Activated CD4-positive, CD25-positive, alpha-beta regulatory T cell treated with anti-CD3 and anti-CD28 coated beads, Interleukin-2, amount 50 U/mL, for 16 hours (primary cell): ENCODE measurements at regions not wholly inside any gene's neighbourhood (a gene's known extent, or its start where the extent isn't known, plus 50 kb on each side); places are given as distances from the start of the nearest gene placed in this dataset.

Source experiments
- DNase-seq: peaks from one replicate; pipeline ENCODE4 v3.0.0-alpha.2; 2020; ENCODE audit warnings: low read depth, low spot score

GRCh38 chr16:5863071-5863606, 765.5 kb upstream of the EEF2KMT start:
- no peak for DNase-seq

GRCh38 chr16:5862103-5862840, 764.7 kb upstream of the EEF2KMT start:
- DNase-seq: no peak

GRCh38 chr16:5861241-5861640, 763.6 kb upstream of the EEF2KMT start:
- no peak for DNase-seq

DNA sequence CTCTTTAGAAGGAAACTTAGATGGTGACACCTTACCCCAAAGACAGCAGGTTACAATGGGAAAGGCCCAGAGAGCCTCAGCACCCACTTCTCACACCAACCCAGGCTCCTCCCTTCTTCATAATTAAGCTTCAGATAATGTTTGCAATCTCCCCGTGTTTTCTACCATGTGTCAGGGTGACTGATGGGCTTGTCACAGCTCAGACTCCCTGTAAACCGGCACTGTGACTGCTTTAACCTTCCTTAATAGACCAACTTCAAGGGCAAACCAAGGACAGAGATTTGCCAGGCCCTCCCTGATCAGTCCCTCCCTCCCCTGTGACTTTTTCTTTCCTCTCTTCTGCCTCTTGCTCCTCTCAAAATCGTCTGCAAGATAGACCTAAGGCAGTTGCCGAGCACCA, 760.6 kb upstream of the EEF2KMT start:
- DNase-seq: no peak

GRCh38 chr16:5854027-5854426, 756.4 kb upstream of the EEF2KMT start:
- no peak for DNase-seq

- DNase-seq: no peak
These were observed 754.6 kb upstream of the EEF2KMT start for GRCh38 chr16:5852151-5852550.

DNA sequence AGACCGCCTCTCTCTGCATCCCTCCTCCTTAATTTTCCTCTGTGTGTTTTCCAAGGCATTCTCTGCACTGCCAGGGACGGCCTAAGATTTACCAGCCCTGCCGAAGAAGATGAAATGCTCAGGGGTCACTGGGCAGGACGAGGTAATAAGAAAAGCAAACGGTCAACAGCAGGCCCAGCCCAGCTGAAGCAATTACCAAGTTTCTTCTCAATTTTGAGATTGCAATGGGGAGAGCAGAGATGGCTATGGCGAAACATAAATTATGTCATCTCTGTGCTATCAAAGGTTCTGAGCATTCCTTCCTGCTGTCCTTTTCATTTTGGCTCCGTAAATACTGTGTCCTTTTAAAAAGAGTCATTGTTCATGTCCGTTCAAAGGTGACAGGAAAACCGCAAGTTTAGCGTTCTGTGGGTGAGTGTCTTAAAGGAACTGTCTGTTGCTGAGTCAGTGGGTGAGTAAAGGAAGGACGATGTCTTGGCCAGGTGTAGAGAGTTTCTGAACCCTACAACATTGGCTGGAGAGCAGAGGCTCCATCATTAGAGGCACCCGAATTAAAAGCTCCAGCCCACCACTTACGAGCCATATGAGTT, 753.9 kb upstream of the EEF2KMT start:
- no peak for DNase-seq

DNA sequence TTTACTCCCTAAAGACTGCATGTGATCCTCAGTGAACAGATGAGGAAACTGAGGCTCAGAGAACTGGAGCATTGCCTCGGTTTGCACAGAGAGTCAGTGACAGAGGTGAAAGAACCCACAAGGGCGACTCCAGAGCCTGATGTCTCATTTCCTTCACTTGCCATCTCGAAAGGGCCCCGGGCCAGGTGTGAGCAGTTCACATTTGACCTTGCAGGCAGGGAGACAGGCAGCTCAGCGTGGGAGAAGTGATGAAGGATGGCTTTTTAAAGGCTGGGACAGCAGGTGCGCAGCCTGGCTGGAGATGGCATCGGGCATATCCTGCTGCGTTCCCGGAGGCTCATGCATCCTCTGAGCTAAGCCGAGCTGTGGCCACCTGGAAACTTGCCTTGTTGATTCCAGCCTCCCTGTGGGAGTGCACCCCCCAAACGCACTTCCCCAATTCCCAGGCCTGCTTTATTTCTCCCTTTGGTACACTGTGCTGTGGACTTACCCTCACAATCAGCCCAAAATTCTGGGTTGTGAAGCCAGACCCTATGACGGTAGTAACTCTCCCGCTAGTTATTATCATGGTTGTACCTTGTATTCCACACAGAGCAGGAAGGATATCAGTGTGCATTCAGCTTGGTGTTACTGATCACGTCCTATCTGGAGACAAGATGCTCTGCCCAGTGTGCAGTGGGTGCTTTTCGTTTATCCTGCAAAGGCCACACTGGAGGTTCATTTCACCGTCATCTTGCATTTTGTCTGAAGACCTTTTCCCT, 753.2 kb upstream of the EEF2KMT start:
- DNase-seq: no peak

DNA sequence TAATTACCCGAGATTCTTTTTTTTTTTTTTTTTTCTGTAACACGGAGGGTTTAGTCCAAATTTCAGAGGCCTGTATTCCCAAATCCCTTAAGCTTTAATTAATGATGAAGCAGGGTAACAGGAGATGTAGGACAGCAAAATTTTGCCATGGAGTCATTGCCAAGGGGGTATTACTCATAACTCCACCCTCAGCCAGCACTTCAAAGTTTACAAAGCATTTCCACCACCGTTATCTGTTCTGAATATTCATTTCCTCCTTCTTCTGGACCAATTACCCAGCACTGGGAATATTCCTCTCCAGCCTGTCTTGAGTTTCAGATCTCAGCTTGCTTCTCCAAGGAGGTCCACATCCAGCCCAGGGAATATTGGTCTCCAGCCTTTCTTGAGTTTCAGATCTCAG, 747.5 kb upstream of the EEF2KMT start:
- DNase-seq: no peak

GRCh38 chr16:5841974-5842373, 744.4 kb upstream of the EEF2KMT start:
- no peak for DNase-seq

DNA sequence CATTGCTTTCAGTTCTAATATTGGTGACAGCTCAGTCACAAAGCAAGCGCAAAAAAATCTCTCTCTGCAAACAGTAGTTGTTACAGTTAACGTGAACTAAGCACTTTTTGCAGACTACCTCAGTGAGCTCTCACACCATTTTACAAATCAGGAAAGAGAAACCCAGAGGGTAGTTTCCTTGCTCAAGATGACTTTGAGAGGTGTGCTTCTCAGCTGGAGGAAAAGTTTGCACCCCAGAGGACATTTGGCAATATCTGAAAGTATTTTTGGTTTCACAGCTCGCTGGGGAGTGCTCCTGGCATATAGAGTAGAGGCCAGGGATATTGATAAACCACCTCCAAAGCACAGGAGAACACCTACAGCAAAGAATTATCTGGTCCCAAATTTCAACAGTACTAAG, 741.1 kb upstream of the EEF2KMT start:
- no peak for DNase-seq

DNA sequence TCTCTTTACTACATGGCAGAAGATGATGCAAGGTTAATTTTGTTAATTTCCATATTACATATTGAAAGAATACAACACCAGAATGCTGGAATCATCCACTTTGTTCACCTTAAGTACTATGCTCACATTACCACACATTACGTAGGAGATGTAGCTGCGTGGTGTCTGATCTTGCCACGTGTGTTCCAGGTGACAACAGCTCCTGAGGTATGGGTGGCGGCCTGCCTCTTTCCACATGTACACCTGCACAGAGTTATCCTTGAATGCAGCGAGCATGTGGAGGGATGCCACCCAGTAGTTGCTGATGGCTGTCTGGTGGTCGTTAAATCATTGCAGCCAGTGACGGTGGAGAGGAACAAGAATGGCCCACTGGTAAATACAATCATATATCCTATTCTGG, 740.5 kb upstream of the EEF2KMT start:
- no peak for DNase-seq

GRCh38 chr16:5837007-5837670, 739.5 kb upstream of the EEF2KMT start:
- no peak for DNase-seq

- DNase-seq: no peak
These were observed 738.3 kb upstream of the EEF2KMT start for GRCh38 chr16:5835876-5836275.

GRCh38 chr16:5826332-5826731, 728.7 kb upstream of the EEF2KMT start:
- no peak for DNase-seq

GRCh38 chr16:5820472-5820871, 722.9 kb upstream of the EEF2KMT start:
- DNase-seq: no peak

DNA sequence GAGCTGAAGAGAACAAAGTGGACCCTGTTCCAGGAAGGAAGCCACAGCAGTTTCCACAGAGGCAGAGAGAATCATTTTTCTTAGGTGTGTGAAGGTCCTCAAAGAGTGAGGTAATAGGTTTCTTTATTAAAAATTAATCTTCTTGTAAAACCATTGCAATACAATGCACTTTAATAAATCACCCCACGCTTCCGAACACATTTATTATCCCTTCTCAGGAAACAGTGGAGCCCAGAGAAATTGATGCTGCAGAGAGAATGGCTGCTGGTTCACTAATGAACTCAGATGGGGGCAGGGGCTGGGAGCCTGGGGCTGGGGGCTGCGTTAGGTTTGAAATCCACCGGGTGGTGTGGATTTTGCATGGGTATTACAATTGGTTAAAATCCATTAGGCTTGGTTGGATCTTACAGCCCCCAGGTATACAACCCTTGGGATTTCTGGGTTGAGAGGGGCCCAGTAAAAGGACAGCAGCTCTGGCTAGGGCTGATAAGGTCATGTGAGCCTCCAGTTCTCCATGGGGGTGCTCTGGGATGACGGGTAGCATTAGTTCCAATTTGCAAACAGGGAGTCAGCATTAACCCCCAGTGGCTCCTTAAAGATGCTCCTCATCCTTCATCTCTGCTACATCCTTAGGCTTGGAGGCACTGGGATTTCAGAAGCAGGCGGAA, 718.1 kb upstream of the EEF2KMT start:
- DNase-seq: no peak

DNA sequence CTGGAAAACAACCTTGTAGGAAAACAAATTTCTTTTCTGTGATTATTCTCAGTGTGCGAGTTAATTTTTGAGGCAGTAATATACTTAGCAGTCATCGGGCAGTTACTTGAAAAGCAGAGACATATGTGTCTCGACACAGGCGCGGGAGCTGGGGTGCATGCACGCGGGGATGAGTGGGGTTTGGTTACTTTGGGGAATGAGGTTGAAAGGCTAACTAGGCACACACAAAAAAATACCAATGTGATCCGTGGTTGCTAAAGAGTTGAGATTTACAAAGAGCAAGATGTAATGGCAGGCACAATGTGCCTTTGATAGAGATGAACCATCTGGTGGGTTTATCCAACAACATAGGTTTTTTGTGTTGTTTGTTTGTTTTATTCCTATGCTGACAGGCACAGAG, 703.8 kb upstream of the EEF2KMT start:
- no peak for DNase-seq

- no peak for DNase-seq
These were observed 696.0 kb upstream of the EEF2KMT start for GRCh38 chr16:5793556-5793955.

DNA sequence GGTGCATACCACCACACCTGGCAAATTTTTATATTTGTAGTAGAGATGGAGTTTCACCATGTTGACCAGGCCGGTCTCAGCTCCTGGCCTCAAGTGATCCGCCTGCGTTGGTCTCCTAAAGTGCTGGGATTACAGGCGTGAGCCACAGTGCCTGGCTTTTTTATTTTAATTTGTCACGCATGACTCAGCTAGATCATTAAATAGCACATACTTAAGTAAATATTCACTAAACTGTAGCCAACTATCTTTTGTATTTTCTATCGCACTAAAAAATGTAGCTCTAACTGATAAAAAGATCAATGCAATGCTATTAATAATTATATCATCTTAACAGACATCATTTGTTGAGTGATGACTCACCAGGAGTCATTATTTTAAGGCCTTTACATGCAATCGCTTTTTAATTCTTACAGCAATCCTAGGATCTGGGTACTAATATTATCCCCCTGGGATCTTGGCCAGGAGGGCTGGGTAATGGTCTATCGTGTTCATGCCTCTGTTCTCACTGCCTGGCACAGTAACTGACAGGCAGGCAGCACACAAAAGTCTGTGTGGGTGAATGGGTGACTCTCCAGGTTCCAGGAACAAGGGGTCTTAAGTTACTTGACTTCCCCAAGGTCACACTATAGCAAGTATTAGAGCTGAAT, 693.5 kb upstream of the EEF2KMT start:
- no peak for DNase-seq

- no peak for DNase-seq
These were observed 692.9 kb upstream of the EEF2KMT start for GRCh38 chr16:5790512-5790911.
